ENCODE measurements at regions not wholly inside any gene's neighbourhood (a gene's known extent, or its start where the extent isn't known, plus 50 kb on each side); places are given as distances from the start of the nearest gene placed in this dataset.

- TF ChIP-seq CTCF (conservative IDR thresholded peaks at IDR 0.05; ENCODE audit: low read depth, low read length), result no peak
- DNase-seq (ENCODE audit: low read depth), result no peak
- H3K4me3 ChIP-seq (ENCODE audit: low read depth, low read length), result no peak overlapping the region
Observed at GRCh38 chr13:99083981-99084380, 106.1 kb upstream of the DOCK9 start.

GRCh38 chr13:99085139-99085807 is 107.4 kb upstream of the DOCK9 start:
- H3K4me3 ChIP-seq (ENCODE audit: low read depth, low read length), result peak overlapping the region; percentile 29
- no peak for DNase-seq (ENCODE audit: low read depth)
- TF ChIP-seq CTCF (conservative IDR thresholded peaks at IDR 0.05; ENCODE audit: low read depth, low read length), result no peak

- no peak for TF ChIP-seq CTCF (conservative IDR thresholded peaks at IDR 0.05; ENCODE audit: low read depth, low read length)
- H3K4me3 ChIP-seq (ENCODE audit: low read depth, low read length), result peak overlapping the region; percentile 80
- DNase-seq (ENCODE audit: low read depth), result no peak
Observed at GRCh38 chr13:99085808-99086266, 108.0 kb upstream of the DOCK9 start.

GRCh38 chr13:99086267-99087097 is 108.6 kb upstream of the DOCK9 start:
- peak; percentile 36 for DNase-seq (ENCODE audit: low read depth)
- peak overlapping the region; percentile 80 for H3K4me3 ChIP-seq (ENCODE audit: low read depth, low read length)
- no peak for TF ChIP-seq CTCF (conservative IDR thresholded peaks at IDR 0.05; ENCODE audit: low read depth, low read length)

GRCh38 chr13:99087098-99087953 is 109.5 kb upstream of the DOCK9 start:
- TF ChIP-seq CTCF (conservative IDR thresholded peaks at IDR 0.05; ENCODE audit: low read depth, low read length), result peak; percentile 30
- H3K4me3 ChIP-seq (ENCODE audit: low read depth, low read length), result peak overlapping the region; percentile 80
- DNase-seq (ENCODE audit: low read depth), result peak; percentile 87

- no peak for DNase-seq (ENCODE audit: low read depth)
- TF ChIP-seq CTCF (conservative IDR thresholded peaks at IDR 0.05; ENCODE audit: low read depth, low read length), result no peak
Observed at GRCh38 chr13:99087954-99088491, 110.2 kb upstream of the DOCK9 start.

More at GRCh38 chr13:99087954-99088491, 110.2 kb upstream of the DOCK9 start:
- H3K4me3 ChIP-seq (ENCODE audit: low read depth, low read length), result peak overlapping the region; percentile 80

Data from choroid plexus epithelial cell (primary cell).